PFSK-1 (cell line): ENCODE measurements at regions not wholly inside any gene's neighbourhood (a gene's known extent, or its start where the extent isn't known, plus 50 kb on each side); places are given as distances from the start of the nearest gene placed in this dataset.

Experiments
- SIN3A ChIP-seq: IDR thresholded peaks from 2 replicates; pipeline ENCODE4 v1.6.1; 2012; ENCODE audit warnings: mild to moderate bottlenecking, low read length, moderate library complexity, borderline replicate concordance; ENCODE audit not compliant: insufficient read depth
- TAF1 ChIP-seq: IDR thresholded peaks from 2 replicates; pipeline ENCODE4 v1.6.1; 2012; ENCODE audit warnings: low read length, control low read depth, borderline replicate concordance; ENCODE audit not compliant: insufficient read depth

DNA sequence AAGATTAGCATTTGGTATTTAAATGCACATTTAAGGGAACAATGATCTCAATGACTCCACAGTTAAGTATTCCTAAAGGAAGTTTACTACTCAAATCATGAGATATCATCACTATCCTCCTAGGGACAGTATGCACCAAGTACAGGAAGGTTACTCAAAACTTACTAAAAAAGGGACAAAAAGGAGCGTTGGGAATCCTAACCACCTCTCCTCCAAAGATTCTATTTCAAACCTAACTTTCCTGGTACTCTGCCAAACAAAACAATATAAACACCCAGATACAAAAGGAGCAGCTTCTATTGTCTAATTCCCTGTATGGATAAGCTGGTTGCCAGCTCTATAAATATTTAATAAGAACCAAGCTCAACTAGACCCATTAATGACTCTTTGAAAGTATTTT is 377.7 kb downstream of the NUAK1 start:
- TF ChIP-seq TAF1 (no peak), SIN3A (no peak)
